Fibroblast of lung (primary cell): ENCODE measurements at regions not wholly inside any gene's neighbourhood (a gene's known extent, or its start where the extent isn't known, plus 50 kb on each side); places are given as distances from the start of the nearest gene placed in this dataset.

Source experiments
- DNase-seq, 2 donors: peaks; one replicate each; pipeline versions ENCODE4 v3.0.0 to v3.0.0-alpha.2; 2010; ENCODE audit warnings: low read depth in 2 of 2
- H2AFZ ChIP-seq: 2 replicates; pipeline ENCODE4 v1.5.1; 2012; ENCODE audit warnings: low read length, control low read depth, inconsistent platforms
- H3K27ac ChIP-seq: 2 replicates; pipeline ENCODE4 v1.5.1; 2011; ENCODE audit warnings: low read length, control low read depth; ENCODE audit not compliant: insufficient read depth
- H3K27me3 ChIP-seq: 2 replicates; pipeline ENCODE4 v1.5.1; 2011; ENCODE audit warnings: mild to moderate bottlenecking, low read length; ENCODE audit not compliant: control insufficient read depth, insufficient read depth
- H3K36me3 ChIP-seq: 2 replicates; pipeline ENCODE4 v1.5.1; 2011; ENCODE audit warnings: low read length; ENCODE audit not compliant: control insufficient read depth, insufficient read depth
- H3K4me1 ChIP-seq: 2 replicates; pipeline ENCODE4 v1.5.1; 2011; ENCODE audit warnings: low read length; ENCODE audit not compliant: control insufficient read depth, insufficient read depth; ENCODE audit errors: extremely low read depth
- H3K4me2 ChIP-seq: 2 replicates; pipeline ENCODE4 v1.5.1; 2011; ENCODE audit warnings: low read length, control low read depth; ENCODE audit not compliant: insufficient read depth; ENCODE audit errors: extremely low read depth
- H3K4me3 ChIP-seq, 4 experiments: fragments of 200-600 bp in 1 of 4; sonication (generic) in 1 of 4; replicated peaks in 1 of 4; 2 replicates each; pipeline ENCODE4 v1.5.1; 2011 to 2016; ENCODE audit warnings: low read length in 4 of 4, low read depth in 3 of 4, mild to moderate bottlenecking in 3 of 4, control low read depth in 2 of 4, inconsistent platforms in 1 of 4, mixed read lengths in 1 of 4; ENCODE audit not compliant: insufficient read depth in 1 of 4; ENCODE audit errors: control extremely low read depth in 1 of 4
- H3K79me2 ChIP-seq: 2 replicates; pipeline ENCODE4 v1.5.1; 2012; ENCODE audit warnings: mild to moderate bottlenecking, low read length, inconsistent platforms; ENCODE audit not compliant: control insufficient read depth, insufficient read depth
- H3K9ac ChIP-seq: 2 replicates; pipeline ENCODE4 v1.5.1; 2011; ENCODE audit warnings: mild to moderate bottlenecking, low read length, control low read depth; ENCODE audit not compliant: insufficient read depth
- H3K9me3 ChIP-seq: 2 replicates; pipeline ENCODE4 v1.5.1; 2012; ENCODE audit warnings: low read depth, low read length; ENCODE audit not compliant: control insufficient read depth, insufficient read depth
- H4K20me1 ChIP-seq: 2 replicates; pipeline ENCODE4 v1.5.1; 2011; ENCODE audit warnings: low read length; ENCODE audit not compliant: control insufficient read depth, insufficient read depth; ENCODE audit errors: extremely low read depth
- EZH2 ChIP-seq: IDR thresholded peaks from 2 replicates; pipeline ENCODE4 v1.5.1; 2012; ENCODE audit warnings: low read length, control low read depth, mild to moderate bottlenecking; ENCODE audit errors: missing control alignments
- TF ChIP-seq, protein P1 (sequence below), 2 donors: IDR thresholded peaks in 1 of 2; conservative IDR thresholded peaks in 1 of 2; 1 replicate in 1 of 2; 2 replicates in 1 of 2; pipeline ENCODE4 v1.5.1; 2011 to 2012; ENCODE audit warnings: low read length in 2 of 2, control low read depth in 1 of 2, inconsistent platforms in 1 of 2, low read depth in 1 of 2, mild to moderate bottlenecking in 1 of 2

DNA sequence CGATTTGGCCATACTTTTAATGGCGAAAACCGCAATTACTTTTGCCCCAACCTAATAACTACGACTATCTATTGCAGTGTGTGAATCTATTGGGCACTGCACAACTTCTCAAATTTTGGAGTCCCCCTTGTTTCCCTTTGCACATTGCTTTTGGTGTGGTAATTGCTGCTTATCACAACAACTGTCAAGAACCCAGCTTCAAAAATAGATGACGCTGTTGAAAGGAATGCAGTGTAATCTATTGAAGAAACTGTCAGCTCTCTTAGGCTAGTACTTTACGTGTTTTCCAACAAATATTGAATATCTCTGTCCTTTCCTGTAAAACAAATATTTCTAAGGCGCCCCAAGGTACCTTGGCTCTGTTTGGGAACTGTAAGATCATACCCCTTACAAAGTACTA is 222.8 kb upstream of the UBE2E2 start:
- peak; percentile 45 to 59 for DNase-seq
- H3K27me3 ChIP-seq, result no peaks in the 10 kb centered on the region
- no peaks in the 10 kb centered on the region for H3K9me3 ChIP-seq
- no peak for TF ChIP-seq EZH2
- TF ChIP-seq, protein P1, sequence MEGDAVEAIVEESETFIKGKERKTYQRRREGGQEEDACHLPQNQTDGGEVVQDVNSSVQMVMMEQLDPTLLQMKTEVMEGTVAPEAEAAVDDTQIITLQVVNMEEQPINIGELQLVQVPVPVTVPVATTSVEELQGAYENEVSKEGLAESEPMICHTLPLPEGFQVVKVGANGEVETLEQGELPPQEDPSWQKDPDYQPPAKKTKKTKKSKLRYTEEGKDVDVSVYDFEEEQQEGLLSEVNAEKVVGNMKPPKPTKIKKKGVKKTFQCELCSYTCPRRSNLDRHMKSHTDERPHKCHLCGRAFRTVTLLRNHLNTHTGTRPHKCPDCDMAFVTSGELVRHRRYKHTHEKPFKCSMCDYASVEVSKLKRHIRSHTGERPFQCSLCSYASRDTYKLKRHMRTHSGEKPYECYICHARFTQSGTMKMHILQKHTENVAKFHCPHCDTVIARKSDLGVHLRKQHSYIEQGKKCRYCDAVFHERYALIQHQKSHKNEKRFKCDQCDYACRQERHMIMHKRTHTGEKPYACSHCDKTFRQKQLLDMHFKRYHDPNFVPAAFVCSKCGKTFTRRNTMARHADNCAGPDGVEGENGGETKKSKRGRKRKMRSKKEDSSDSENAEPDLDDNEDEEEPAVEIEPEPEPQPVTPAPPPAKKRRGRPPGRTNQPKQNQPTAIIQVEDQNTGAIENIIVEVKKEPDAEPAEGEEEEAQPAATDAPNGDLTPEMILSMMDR (conservative IDR thresholded peaks at IDR 0.05 in 1 of 2, IDR thresholded peaks at IDR 0.05 in 1 of 2; ENCODE audit: low read depth in 1 of 2, low read length in 2 of 2), result no peak
- no peak overlapping the region for H3K9ac ChIP-seq
- H3K36me3 ChIP-seq, result no peaks in the 10 kb centered on the region
- no peak overlapping the region for H3K4me3 ChIP-seq
- no peak overlapping the region for H3K4me2 ChIP-seq
- H3K79me2 ChIP-seq, result no peaks in the 10 kb centered on the region
- H4K20me1 ChIP-seq, result no peaks in the 10 kb centered on the region
- no peak overlapping the region for H2AFZ ChIP-seq
- H3K4me1 ChIP-seq, result no peaks in the 10 kb centered on the region
- no peak overlapping the region for H3K27ac ChIP-seq

DNA sequence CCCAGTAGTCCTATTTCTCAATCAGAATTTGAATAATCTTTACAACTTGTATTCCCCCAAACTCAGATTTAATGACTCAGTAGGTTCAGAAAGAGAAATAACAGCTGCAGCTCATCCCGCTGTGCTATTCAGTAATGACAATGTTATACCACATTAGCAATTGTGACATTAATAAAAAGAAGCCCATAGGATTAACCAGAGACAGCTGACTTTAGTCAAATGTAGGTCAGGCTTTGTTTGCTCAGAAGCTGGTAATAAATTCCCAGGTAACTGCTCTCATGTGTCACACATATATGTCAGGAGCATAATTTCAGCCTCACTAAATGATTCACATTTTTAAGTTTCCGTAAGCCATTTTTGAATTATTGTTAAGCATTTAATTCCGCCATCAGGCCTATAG is 222.0 kb upstream of the UBE2E2 start:
- H3K9me3 ChIP-seq, result no peaks in the 10 kb centered on the region
- H3K27me3 ChIP-seq, result no peaks in the 10 kb centered on the region
- no peak overlapping the region for H2AFZ ChIP-seq
- H3K4me1 ChIP-seq, result no peaks in the 10 kb centered on the region
- no peaks in the 10 kb centered on the region for H4K20me1 ChIP-seq
- TF ChIP-seq, protein P1 (conservative IDR thresholded peaks at IDR 0.05 in 1 of 2, IDR thresholded peaks at IDR 0.05 in 1 of 2; ENCODE audit: low read depth in 1 of 2, low read length in 2 of 2), result no peak
- TF ChIP-seq EZH2, result no peak
- H3K4me2 ChIP-seq, result no peak overlapping the region
- no peaks in the 10 kb centered on the region for H3K36me3 ChIP-seq
- no peak overlapping the region for H3K9ac ChIP-seq
- H3K4me3 ChIP-seq, result no peak overlapping the region
- DNase-seq, result peak in 1 of 2 donors; percentile 34
- no peak overlapping the region for H3K27ac ChIP-seq
- no peaks in the 10 kb centered on the region for H3K79me2 ChIP-seq

DNA sequence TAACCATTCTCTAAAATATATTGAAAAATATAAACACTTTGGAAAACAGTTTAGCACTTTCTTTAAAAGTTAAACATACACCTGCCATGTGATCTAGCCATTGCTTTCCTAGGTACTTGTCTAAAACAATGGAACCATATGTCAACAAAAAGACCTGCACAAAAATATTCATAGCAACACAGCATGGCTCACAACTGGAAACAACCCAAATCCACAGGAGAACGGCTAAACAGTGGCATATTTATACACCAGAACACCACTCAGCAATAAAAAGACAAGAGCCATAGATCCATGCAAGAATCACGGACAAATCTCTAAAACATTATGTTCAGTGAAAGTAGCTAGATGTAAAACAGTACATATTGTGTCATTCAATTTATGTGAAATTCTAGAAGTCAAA is 221.3 kb upstream of the UBE2E2 start:
- H4K20me1 ChIP-seq, result no peaks in the 10 kb centered on the region
- no peaks in the 10 kb centered on the region for H3K79me2 ChIP-seq

More for the DNA sequence above, 221.3 kb upstream of the UBE2E2 start:
- Histone ChIP-seq H3K27ac (no peak overlapping the region), H3K36me3 (no peaks in the 10 kb centered on the region), H3K27me3 (no peaks in the 10 kb centered on the region), H3K4me1 (no peaks in the 10 kb centered on the region), H2AFZ (no peak overlapping the region), H3K4me3 (no peak overlapping the region), H3K4me2 (no peak overlapping the region), H3K9me3 (no peaks in the 10 kb centered on the region), H3K9ac (no peak overlapping the region)
- TF ChIP-seq, protein P1 (conservative IDR thresholded peaks at IDR 0.05 in 1 of 2, IDR thresholded peaks at IDR 0.05 in 1 of 2; ENCODE audit: low read depth in 1 of 2, low read length in 2 of 2), result no peak
- no peak for TF ChIP-seq EZH2
- DNase-seq, result no peak
